GM23248 (cell line): ENCODE measurements at regions not wholly inside any gene's neighbourhood (a gene's known extent, or its start where the extent isn't known, plus 50 kb on each side); places are given as distances from the start of the nearest gene placed in this dataset.
"Not testable (repeated sequence)": the region's sequence is repeated elsewhere in the genome, so short reads cannot be mapped to it uniquely, and the experiment has no call there.

Source experiments
- DNase-seq: peaks from one replicate; pipeline ENCODE4 v3.0.0-alpha.2; 2015
- H2AFZ ChIP-seq: fragments of 200-600 bp; sonication (generic); 2 replicates; pipeline ENCODE4 v1.6.1; 2016; ENCODE audit warnings: antibody characterized with exemption
- H3F3A ChIP-seq: fragments of 200-600 bp; sonication (generic); 2 replicates; pipeline ENCODE4 v1.6.1; 2016; ENCODE audit warnings: mild to moderate bottlenecking, antibody characterized with exemption, mixed run types; ENCODE audit not compliant: insufficient read depth
- H3K27ac ChIP-seq: fragments of 200-600 bp; sonication (generic); 2 replicates; pipeline ENCODE4 v1.5.1; 2016; ENCODE audit warnings: mild to moderate bottlenecking
- H3K27me3 ChIP-seq: fragments of 200-600 bp; sonication (generic); replicated peaks from 2 replicates; pipeline ENCODE4 v1.6.1; 2016; ENCODE audit warnings: mild to moderate bottlenecking; ENCODE audit not compliant: insufficient read depth
- H3K36me3 ChIP-seq: fragments of 200-600 bp; sonication (generic); 2 replicates; pipeline ENCODE4 v1.6.1; 2016; ENCODE audit warnings: low read depth, mild to moderate bottlenecking
- H3K4me1 ChIP-seq: fragments of 200-600 bp; sonication (generic); 2 replicates; pipeline ENCODE4 v1.6.1; 2016; ENCODE audit warnings: mild to moderate bottlenecking; ENCODE audit not compliant: insufficient read depth
- H3K4me2 ChIP-seq: fragments of 200-600 bp; sonication (generic); one replicate; pipeline ENCODE4 v1.6.1; 2016; ENCODE audit warnings: mild to moderate bottlenecking; ENCODE audit not compliant: unreplicated experiment
- H3K4me3 ChIP-seq: fragments of 200-600 bp; sonication (generic); 2 replicates; pipeline ENCODE4 v1.5.1; 2016; ENCODE audit warnings: mild to moderate bottlenecking
- H3K79me2 ChIP-seq: fragments of 200-600 bp; sonication (generic); 2 replicates; pipeline ENCODE4 v1.6.1; 2016; ENCODE audit warnings: mild to moderate bottlenecking; ENCODE audit not compliant: insufficient read depth
- H3K9ac ChIP-seq: fragments of 200-600 bp; sonication (generic); 2 replicates; pipeline ENCODE4 v1.6.1; 2016; ENCODE audit warnings: mild to moderate bottlenecking
- H3K9me2 ChIP-seq: fragments of 200-600 bp; sonication (generic); 2 replicates; pipeline ENCODE4 v1.6.1; 2016; ENCODE audit warnings: mixed run types, mild to moderate bottlenecking, moderate library complexity; ENCODE audit not compliant: insufficient read depth
- H3K9me3 ChIP-seq: fragments of 200-600 bp; sonication (generic); one replicate; pipeline ENCODE4 v1.6.1; 2017; ENCODE audit warnings: low read depth
- H4K20me1 ChIP-seq: fragments of 200-600 bp; sonication (generic); 2 replicates; pipeline ENCODE4 v1.6.0; 2016; ENCODE audit not compliant: insufficient read depth
- EZH2 ChIP-seq: fragments of 200-600 bp; sonication (generic); IDR thresholded peaks from 2 replicates; pipeline ENCODE4 v1.6.1; 2018; ENCODE audit warnings: antibody characterized with exemption, mild to moderate bottlenecking; ENCODE audit not compliant: insufficient read depth, poor library complexity, severe bottlenecking
- EZH2phosphoT487 ChIP-seq: fragments of 200-600 bp; sonication (generic); IDR thresholded peaks from 2 replicates; pipeline ENCODE4 v1.6.1; 2018; ENCODE audit warnings: antibody characterized with exemption, moderate library complexity, mild to moderate bottlenecking, low read depth; ENCODE audit not compliant: insufficient read depth
- WGBS, 2 experiments: methylation state at CpG; one replicate each; pipeline ENCODE4 v1.1.6; 2015 to 2017; ENCODE audit warnings: low lambda C conversion rate in 2 of 2, low coverage in 1 of 2; ENCODE audit errors: missing lambda C conversion rate in 2 of 2; 5-methylcytosine and 5-hydroxymethylcytosine counted together
- in situ Hi-C: fragments of 300-500 bp; cut with MboI; formaldehyde crosslinking; loops from 2 replicates; pipeline ENCODE4 v1.15.0; 2020

DNA sequence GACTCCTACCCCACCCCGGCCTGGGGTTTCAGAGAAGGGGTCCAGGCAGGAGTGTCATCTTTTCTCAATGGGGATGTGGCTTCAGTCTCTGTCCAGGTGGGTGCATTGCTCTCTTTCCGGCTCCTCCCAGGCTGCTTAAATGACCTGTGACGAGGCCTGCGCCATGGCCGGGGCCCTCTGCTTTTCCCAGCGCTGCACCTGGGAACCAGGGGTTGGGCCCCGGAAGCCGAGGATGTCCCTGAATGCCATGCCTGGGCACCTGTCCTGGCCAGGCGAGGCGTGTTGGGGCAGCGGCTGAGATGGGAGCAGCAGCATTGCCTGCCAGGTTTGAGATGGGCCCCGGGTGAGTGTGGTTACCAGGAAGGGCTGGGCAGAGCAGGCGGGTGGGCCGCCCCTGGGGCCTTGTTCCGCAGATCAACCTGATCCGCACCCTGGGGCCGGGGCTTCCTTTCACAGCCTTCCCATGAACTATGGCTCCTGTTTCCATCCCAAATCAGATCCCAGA, 147.4 kb downstream of the SEC14L1 start:
- TF ChIP-seq EZH2phosphoT487 (no peak), EZH2 (no peak)
- peak overlapping the region; percentile 95 for H3K27ac ChIP-seq
- peak overlapping the region; percentile 76; the same call in 1 of the 2 replicates for H3K9ac ChIP-seq

DNA sequence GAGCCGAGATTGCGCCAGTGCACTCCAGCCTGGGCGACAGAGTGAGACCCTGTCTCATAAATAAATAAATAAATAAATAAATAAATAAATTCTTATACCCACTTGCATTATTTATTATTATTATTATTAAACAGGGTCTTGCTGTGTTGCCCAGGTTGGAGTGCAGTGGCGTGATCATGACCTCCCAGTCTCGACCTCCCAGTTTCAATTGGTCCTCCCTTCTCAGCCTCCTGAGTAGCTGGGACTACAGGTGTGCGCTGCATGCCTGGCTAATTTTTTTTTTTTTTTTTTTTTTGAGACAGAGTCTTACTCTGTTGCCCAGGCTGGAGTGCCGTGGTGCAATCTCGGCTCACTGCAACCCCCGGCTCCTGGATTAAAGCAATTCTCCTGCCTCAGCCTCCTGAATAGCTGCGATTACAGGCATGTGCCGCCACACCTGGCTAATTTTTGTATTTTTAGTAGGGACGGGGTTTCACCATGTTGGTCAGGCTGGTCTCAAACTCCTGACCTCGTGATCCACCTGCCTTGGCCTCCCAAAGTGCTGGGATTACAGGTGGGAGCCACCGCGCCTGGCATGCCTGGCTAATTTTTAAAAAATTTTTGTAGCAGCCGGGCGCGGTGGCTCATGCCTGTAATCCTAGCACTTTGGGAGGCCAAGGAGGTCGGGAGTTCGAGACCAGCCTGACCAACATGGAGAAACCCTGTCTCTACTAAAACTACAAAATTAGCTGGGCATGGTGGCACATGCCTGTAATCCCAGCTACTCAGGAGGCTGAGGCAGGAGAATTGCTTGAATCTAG, 150.2 kb downstream of the SEC14L1 start:
- H3K27ac ChIP-seq, H2AFZ ChIP-seq, H4K20me1 ChIP-seq, H3K27me3 ChIP-seq, H3K4me3 ChIP-seq, H3K9me3 ChIP-seq, H3K9me2 ChIP-seq, H3K36me3 ChIP-seq, H3K79me2 ChIP-seq, DNase-seq, H3K4me2 ChIP-seq, H3K9ac ChIP-seq, in situ Hi-C loops, H3F3A ChIP-seq: not testable (repeated sequence)
- 96 to 97% methylated on average over 19 to 20 of the region's 20 CpGs for WGBS, 2 experiments
- peaks cover 31% of the 10 kb centered on the region for H3K4me1 ChIP-seq

More for the DNA sequence above, 147.4 kb downstream of the SEC14L1 start:
- no peak overlapping the region for H3K4me3 ChIP-seq
- peaks cover 45% of the 10 kb centered on the region for H3K4me1 ChIP-seq
- in situ Hi-C loops = no loop called here
- DNase-seq = no peak
- WGBS, 2 experiments = 91% methylated on average over 16 to 17 of the region's 17 CpGs
- no peaks in the 10 kb centered on the region for H3K27me3 ChIP-seq
- no peaks in the 10 kb centered on the region for H4K20me1 ChIP-seq
- peak overlapping the region; percentile 65 for H3K4me2 ChIP-seq
- no peak overlapping the region for H2AFZ ChIP-seq
- H3K9me2 ChIP-seq = no peaks in the 10 kb centered on the region
- H3K9me3 ChIP-seq = no peaks in the 10 kb centered on the region
- peaks cover 8% of the 10 kb centered on the region; the same call in 1 of the 2 replicates for H3K79me2 ChIP-seq
- no peaks in the 10 kb centered on the region for H3K36me3 ChIP-seq
- H3F3A ChIP-seq = peaks cover 21% of the 10 kb centered on the region

DNA sequence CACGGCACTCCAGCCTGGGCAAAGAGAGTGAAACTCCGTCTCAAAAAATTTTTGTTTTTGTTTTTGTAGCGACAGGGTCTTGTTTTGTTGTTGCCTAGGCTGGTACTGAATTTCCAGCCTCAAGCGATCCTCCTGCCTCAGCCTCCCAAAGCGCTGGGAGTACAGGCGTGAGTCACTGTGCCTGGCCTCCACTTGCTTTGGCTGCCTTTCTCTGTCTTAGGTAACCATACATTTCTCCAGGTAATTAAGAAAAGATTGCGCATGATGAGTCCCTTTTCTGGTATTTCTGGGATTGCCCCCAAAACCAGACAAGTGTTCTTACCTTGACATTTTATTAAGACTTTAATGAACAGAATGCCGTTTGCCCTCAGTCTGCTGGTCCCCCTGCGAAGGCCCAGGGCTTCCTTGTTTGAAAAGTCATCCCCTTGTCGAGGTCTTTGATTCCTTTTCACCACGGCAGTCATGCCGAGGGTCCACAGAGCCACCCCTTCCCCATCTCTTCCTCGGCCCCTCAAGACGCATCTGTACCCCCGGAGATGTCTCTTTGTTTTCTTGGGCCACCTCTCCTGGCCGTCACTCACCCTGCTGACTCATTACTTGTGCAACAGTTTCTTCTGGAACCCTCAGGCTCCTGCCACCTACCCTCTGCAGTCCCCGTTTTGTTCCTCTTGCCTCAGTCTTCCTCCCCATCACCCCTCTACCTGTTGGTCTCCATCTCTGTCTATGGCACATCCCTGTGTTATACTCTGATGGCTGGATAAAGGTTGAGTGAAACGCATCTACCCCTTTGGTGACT, 151.0 kb downstream of the SEC14L1 start:
- H4K20me1 ChIP-seq = no peaks in the 10 kb centered on the region
- peaks cover 8% of the 10 kb centered on the region for H3F3A ChIP-seq
- H3K27ac ChIP-seq = no peak overlapping the region
- H3K9me2 ChIP-seq = no peaks in the 10 kb centered on the region
- H3K27me3 ChIP-seq = no peaks in the 10 kb centered on the region
- no peak overlapping the region for H2AFZ ChIP-seq
- no peak overlapping the region for H3K4me3 ChIP-seq
- in situ Hi-C loops = no loop called here
- H3K9me3 ChIP-seq = no peaks in the 10 kb centered on the region
- TF ChIP-seq EZH2 (no peak), EZH2phosphoT487 (no peak)
- H3K4me2 ChIP-seq = no peak overlapping the region
- WGBS, 2 experiments = 89 to 91% methylated on average over 18 of the region's 18 CpGs
- no peak for DNase-seq
- no peaks in the 10 kb centered on the region for H3K36me3 ChIP-seq
- peaks cover 23% of the 10 kb centered on the region for H3K4me1 ChIP-seq
- H3K79me2 ChIP-seq = peaks cover 8% of the 10 kb centered on the region; the same call in 1 of the 2 replicates
- no peak overlapping the region for H3K9ac ChIP-seq

DNA sequence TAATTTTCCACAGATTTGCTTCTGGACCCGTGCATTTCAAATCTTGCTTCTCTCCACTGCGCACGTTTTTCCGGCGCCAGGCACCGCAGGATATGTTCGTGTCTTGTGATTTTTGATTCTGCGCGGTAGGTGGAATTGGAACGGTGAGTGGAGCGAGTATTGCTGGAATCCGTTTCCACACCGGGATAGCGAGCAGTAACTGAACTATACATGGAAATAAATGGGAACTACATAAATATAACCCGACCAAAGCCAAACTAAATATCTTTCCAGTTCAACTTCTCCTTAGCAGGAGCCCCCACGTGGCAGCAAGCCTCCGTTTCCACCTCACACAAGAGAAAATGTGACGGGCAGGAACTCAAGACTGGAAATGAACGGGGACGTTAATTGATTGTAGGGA, 154.0 kb downstream of the SEC14L1 start:
- no peak overlapping the region for H3K9ac ChIP-seq
- H3K4me3 ChIP-seq = no peak overlapping the region
- TF ChIP-seq EZH2 (no peak), EZH2phosphoT487 (no peak)
- WGBS, 2 experiments = 85 to 90% methylated on average over 20 of the region's 20 CpGs
- no peaks in the 10 kb centered on the region for H3K79me2 ChIP-seq
- H3K9me2 ChIP-seq = no peaks in the 10 kb centered on the region
- no peaks in the 10 kb centered on the region for H4K20me1 ChIP-seq
- in situ Hi-C loops = no loop called here
- no peaks in the 10 kb centered on the region for H3K4me1 ChIP-seq
- no peaks in the 10 kb centered on the region for H3F3A ChIP-seq
- no peaks in the 10 kb centered on the region for H3K27me3 ChIP-seq
- no peak overlapping the region for H2AFZ ChIP-seq
- no peak for DNase-seq
- H3K9me3 ChIP-seq = no peaks in the 10 kb centered on the region
- H3K27ac ChIP-seq = no peak overlapping the region
- no peak overlapping the region for H3K4me2 ChIP-seq
- no peaks in the 10 kb centered on the region for H3K36me3 ChIP-seq
